ENCODE measurements at regions not wholly inside any gene's neighbourhood (a gene's known extent, or its start where the extent isn't known, plus 50 kb on each side); places are given as distances from the start of the nearest gene placed in this dataset.

- DNase-seq: no peak
These were observed 64.3 kb upstream of the PLEKHA5 start for GRCh38 chr12:19065223-19065622.

GRCh38 chr12:19065871-19066270 lies 63.7 kb upstream of the PLEKHA5 start:
- DNase-seq: no peak

- no peak for DNase-seq
These were observed 63.0 kb upstream of the PLEKHA5 start for GRCh38 chr12:19066475-19067001.

GRCh38 chr12:19068137-19068536 lies 61.4 kb upstream of the PLEKHA5 start:
- no peak for DNase-seq

- DNase-seq: no peak
These were observed 59.2 kb upstream of the PLEKHA5 start for GRCh38 chr12:19070341-19070740.

- DNase-seq: no peak
These were observed 54.8 kb upstream of the PLEKHA5 start for GRCh38 chr12:19074700-19075099.

GRCh38 chr12:19075711-19076340 lies 53.7 kb upstream of the PLEKHA5 start:
- no peak for DNase-seq

Measured in DMS 273 treated with DMSO at 0.1 percent for 48 hours (cell line).